Naive thymus-derived CD8-positive, alpha-beta T cell (primary cell): ENCODE measurements at regions not wholly inside any gene's neighbourhood (a gene's known extent, or its start where the extent isn't known, plus 50 kb on each side); places are given as distances from the start of the nearest gene placed in this dataset.
"Not testable (repeated sequence)": the region's sequence is repeated elsewhere in the genome, so short reads cannot be mapped to it uniquely, and the experiment has no call there.

Experiments
- ATAC-seq, 2 donors: fragments of 150-1000 bp; cut with Tn5 transposase in 1 of 2; sonication (Bioruptor Pico), chemical (Tn5 transposase) in 1 of 2; 1 replicate in 1 of 2; 2 replicates in 1 of 2; pipeline ENCODE4 v1.10.0; 2021; ENCODE audit warnings: mild to moderate bottlenecking in 2 of 2, moderate library complexity in 2 of 2
- POLR2A ChIA-PET: fragments of 350-600 bp; sonication (Branson Sonifier 250); formaldehyde crosslinking; loops from one replicate; lab custom pipeline; 2021; ENCODE audit warnings: antibody characterized with exemption; lab: Charles Lee
- DNase-seq, 10 donors: peaks; one replicate each; pipeline versions ENCODE4 v3.0.0 to v3.0.0-alpha.2; 2020 to 2022
- H3K27ac Mint-ChIP-seq, 10 donors: one replicate each; pipeline ENCODE4 v1.8.0; 2020 to 2022; ENCODE audit warnings: mild to moderate bottlenecking in 10 of 10, mixed read lengths in 10 of 10, moderate library complexity in 4 of 10, inconsistent platforms in 1 of 10
- H3K27me3 Mint-ChIP-seq, 5 donors: one replicate each; pipeline ENCODE4 v1.8.0; 2021 to 2022; ENCODE audit warnings: mixed read lengths in 5 of 5
- H3K36me3 Mint-ChIP-seq, 3 donors: one replicate each; pipeline ENCODE4 v1.8.0; 2020 to 2022; ENCODE audit warnings: mixed read lengths in 3 of 3, mild to moderate bottlenecking in 2 of 3, inconsistent platforms in 1 of 3
- H3K4me1 Mint-ChIP-seq, 4 donors: one replicate each; pipeline ENCODE4 v1.8.0; 2021 to 2022; ENCODE audit warnings: mixed read lengths in 4 of 4
- H3K4me3 Mint-ChIP-seq, 10 donors: one replicate each; pipeline ENCODE4 v1.8.0; 2020 to 2022; ENCODE audit warnings: mild to moderate bottlenecking in 10 of 10, mixed read lengths in 10 of 10, moderate library complexity in 6 of 10, inconsistent platforms in 1 of 10
- H3K9me3 Mint-ChIP-seq, 9 donors: one replicate each; pipeline ENCODE4 v1.8.0; 2020 to 2022; ENCODE audit warnings: mixed read lengths in 9 of 9, mild to moderate bottlenecking in 3 of 9, inconsistent platforms in 1 of 9, moderate library complexity in 1 of 9

- POLR2A ChIA-PET, result no interaction called here
- Mint-ChIP-seq H3K27me3 (no peaks in the 10 kb centered on the region), H3K9me3 (peaks cover 0 to 12% (median 0%) of the 10 kb centered on the region in 9 donors), H3K4me3 (no peak overlapping the region), H3K36me3 (no peaks in the 10 kb centered on the region), H3K27ac (no peak overlapping the region), H3K4me1 (no peaks in the 10 kb centered on the region)
- DNase-seq (no peak), ATAC-seq (no peak)
Measured at GRCh38 chr7:46054915-46055314, 133.8 kb upstream of the IGFBP3 start.

DNA sequence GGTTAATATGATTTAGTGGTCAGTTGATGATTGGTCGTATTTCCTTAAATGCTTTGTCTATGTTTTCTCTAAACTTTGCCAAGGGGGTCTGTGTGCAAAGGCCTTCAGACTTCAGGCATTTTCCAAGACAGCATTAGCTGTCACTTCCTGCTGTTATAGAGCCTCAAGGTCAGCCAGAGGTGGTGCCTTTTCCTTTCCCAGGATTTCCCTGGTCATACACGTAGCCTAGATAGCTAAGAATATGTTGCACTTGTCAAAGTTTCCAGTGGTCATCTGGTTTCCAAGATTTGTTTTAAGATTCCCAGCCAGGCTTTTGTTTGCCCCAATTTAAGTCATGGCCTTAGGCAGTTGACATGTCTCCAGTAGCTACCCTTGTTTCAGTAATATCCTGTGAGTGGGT, 133.2 kb upstream of the IGFBP3 start:
- Mint-ChIP-seq H3K36me3 (no peaks in the 10 kb centered on the region), H3K4me3 (no peak overlapping the region), H3K9me3 (peaks cover 0 to 9% (median 0%) of the 10 kb centered on the region in 9 donors), H3K4me1 (no peaks in the 10 kb centered on the region), H3K27ac (no peak overlapping the region), H3K27me3 (no peaks in the 10 kb centered on the region)
- POLR2A ChIA-PET, result no interaction called here
- DNase-seq (no peak), ATAC-seq (no peak)

GRCh38 chr7:46047581-46047980, 126.5 kb upstream of the IGFBP3 start:
- no peak for DNase-seq
- H3K27ac Mint-ChIP-seq, result no peak overlapping the region
- POLR2A ChIA-PET, result no interaction called here
- no peaks in the 10 kb centered on the region for H3K27me3 Mint-ChIP-seq
- no peak overlapping the region for H3K4me3 Mint-ChIP-seq
- peaks cover 0 to 6% (median 0%) of the 10 kb centered on the region in 9 donors for H3K9me3 Mint-ChIP-seq
- peaks cover 3 to 6% (median 5%) of the 10 kb centered on the region in 3 donors for H3K36me3 Mint-ChIP-seq
- no peak for ATAC-seq
- H3K4me1 Mint-ChIP-seq, result no peaks in the 10 kb centered on the region

DNA sequence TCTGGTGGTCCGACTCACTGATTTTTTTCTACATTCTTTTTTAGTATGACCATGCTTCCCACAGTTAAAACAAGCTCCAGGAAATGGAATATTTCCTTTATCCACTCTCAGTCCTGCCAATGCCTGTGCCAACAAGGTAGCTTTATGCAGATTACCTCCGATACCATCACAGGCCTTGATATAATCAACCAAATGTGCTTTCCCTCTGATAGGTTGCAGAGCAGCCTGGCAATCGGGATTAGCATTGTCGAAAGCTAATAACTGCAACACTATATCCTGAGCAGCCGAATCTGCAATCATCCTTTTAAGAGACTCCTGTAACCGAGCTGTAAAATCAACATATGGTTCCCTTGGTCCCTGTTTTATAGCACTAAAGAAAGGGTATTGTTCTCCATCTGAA, 122.3 kb upstream of the IGFBP3 start:
- H3K36me3 Mint-ChIP-seq, ATAC-seq, H3K27me3 Mint-ChIP-seq, H3K27ac Mint-ChIP-seq, H3K4me1 Mint-ChIP-seq, H3K4me3 Mint-ChIP-seq, H3K9me3 Mint-ChIP-seq, POLR2A ChIA-PET, DNase-seq: not testable (repeated sequence)

GRCh38 chr7:46039813-46040212, 118.7 kb upstream of the IGFBP3 start:
- DNase-seq, H3K4me3 Mint-ChIP-seq, H3K27me3 Mint-ChIP-seq, H3K36me3 Mint-ChIP-seq, H3K9me3 Mint-ChIP-seq, H3K4me1 Mint-ChIP-seq, ATAC-seq, POLR2A ChIA-PET, H3K27ac Mint-ChIP-seq: not testable (repeated sequence)

DNA sequence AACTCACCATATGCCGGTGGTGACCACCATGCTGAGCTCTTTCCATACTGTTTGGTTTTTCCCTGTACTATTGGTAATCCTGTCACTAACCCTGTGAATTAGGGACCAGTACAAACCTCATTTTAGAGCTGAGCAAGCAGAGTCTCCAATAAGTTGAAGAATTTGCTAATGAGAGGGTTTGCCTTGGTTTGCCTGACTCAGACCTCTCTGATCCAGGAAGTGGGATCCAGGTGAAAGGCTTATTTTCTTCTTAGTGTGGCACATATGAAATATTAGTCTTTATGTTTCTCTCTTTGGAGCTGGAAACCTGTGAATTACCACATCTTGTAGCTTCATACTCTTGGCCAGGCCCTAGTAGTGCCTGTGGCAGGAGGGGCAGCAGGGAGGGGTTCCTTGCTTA, 114.1 kb upstream of the IGFBP3 start:
- Mint-ChIP-seq H3K4me1 (no peaks in the 10 kb centered on the region), H3K27ac (no peak overlapping the region), H3K27me3 (no peaks in the 10 kb centered on the region), H3K9me3 (no peaks in the 10 kb centered on the region), H3K4me3 (no peak overlapping the region), H3K36me3 (no peaks in the 10 kb centered on the region)
- no peak for ATAC-seq
- no peak for DNase-seq
- POLR2A ChIA-PET, result no interaction called here

DNA sequence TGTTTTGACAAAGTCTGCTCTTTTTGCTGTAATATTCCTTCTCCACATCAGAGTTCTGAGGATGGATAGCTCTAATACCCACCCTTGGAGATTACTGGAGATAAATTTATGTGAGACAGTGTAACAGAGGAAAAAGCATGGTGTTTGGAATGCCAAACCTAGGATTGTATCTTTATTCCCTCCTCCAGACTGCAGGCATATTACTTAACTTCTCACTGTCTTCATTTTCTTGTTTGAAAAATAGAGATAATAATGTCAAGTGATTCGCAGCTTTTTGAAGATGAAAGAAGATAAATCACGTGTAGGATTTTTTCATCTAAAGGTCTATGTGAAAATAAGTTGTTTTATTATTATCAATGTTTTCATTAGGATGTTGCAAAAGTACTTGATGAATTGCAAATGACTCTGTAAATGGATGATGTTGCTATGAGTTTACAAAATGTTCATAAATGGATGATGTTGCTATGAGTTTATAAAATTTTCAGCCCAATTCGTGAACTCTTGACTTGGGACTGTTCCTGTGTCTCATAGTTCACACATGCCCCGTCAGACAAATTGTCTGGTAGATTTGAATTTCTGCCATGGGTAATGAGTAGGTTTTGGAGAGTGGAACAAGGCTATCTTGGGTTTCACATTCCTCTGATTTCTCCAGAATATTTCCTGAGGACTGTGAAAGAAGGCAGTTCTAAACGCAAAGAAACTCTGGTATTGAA, 113.1 kb upstream of the IGFBP3 start:
- ATAC-seq (no peak), DNase-seq (no peak)
- no peaks in the 10 kb centered on the region for H3K27me3 Mint-ChIP-seq
- no peaks in the 10 kb centered on the region for H3K36me3 Mint-ChIP-seq
- no peaks in the 10 kb centered on the region for H3K9me3 Mint-ChIP-seq
- no peaks in the 10 kb centered on the region for H3K4me1 Mint-ChIP-seq
- POLR2A ChIA-PET, result no interaction called here
- no peak overlapping the region for H3K4me3 Mint-ChIP-seq
- no peak overlapping the region for H3K27ac Mint-ChIP-seq

DNA sequence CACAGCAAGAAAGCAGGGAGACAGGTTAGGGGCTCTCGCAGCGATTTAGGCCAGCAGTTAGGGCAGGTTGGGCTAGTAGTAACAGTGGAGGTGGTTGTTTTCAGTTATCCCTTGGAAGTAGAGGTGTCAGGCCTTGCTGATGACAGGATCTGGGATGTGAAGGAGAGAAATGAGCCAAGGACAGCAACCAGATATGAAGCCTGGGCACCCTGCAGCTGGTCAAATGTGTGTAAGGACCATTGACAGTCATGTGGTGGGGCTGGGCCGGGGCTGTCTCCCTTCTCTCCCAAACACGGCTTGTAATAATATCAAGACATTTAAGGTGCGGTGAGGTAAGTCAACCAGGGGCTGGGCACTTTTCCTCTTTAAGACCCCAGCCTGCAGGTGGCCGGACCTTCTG, 112.5 kb upstream of the IGFBP3 start:
- ATAC-seq (no peak), DNase-seq (no peak)
- Mint-ChIP-seq H3K27me3 (no peaks in the 10 kb centered on the region), H3K27ac (no peak overlapping the region), H3K36me3 (no peaks in the 10 kb centered on the region), H3K9me3 (no peaks in the 10 kb centered on the region), H3K4me1 (no peaks in the 10 kb centered on the region), H3K4me3 (no peak overlapping the region)
- POLR2A ChIA-PET, result no interaction called here

- H3K4me3 Mint-ChIP-seq, result no peak overlapping the region
- ATAC-seq, result no peak
- POLR2A ChIA-PET, result no interaction called here
Measured at GRCh38 chr7:46032942-46033341, 111.9 kb upstream of the IGFBP3 start.

DNA sequence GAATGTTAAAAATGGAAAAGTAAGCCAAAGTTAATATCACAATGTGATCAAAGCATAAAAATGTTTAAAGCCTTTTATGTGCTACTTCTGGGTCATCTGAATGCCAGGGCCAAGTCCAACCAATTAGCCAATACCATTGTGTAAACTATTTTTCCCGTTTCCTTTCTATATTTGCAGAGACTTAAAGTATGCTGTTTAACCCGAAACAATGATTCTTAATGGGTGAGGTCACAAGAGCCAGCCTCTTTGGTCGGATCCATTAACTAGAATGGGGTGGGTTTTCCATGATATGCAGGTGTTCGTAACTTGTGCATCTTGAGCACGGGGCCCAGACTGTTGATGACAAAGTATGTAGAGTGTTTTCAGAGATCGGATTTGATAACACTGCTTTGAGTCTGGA, 111.3 kb upstream of the IGFBP3 start:
- ATAC-seq, result no peak
- POLR2A ChIA-PET, result no interaction called here

More at GRCh38 chr7:46032942-46033341, 111.9 kb upstream of the IGFBP3 start:
- Mint-ChIP-seq H3K27ac (no peak overlapping the region), H3K27me3 (no peaks in the 10 kb centered on the region), H3K9me3 (no peaks in the 10 kb centered on the region), H3K36me3 (no peaks in the 10 kb centered on the region), H3K4me1 (no peaks in the 10 kb centered on the region)
- DNase-seq, result no peak

GRCh38 chr7:46029111-46029704, 108.1 kb upstream of the IGFBP3 start:
- Mint-ChIP-seq H3K27ac (no peak overlapping the region), H3K9me3 (peaks cover 0 to 9% (median 0%) of the 10 kb centered on the region in 9 donors), H3K27me3 (no peaks in the 10 kb centered on the region), H3K4me1 (no peaks in the 10 kb centered on the region), H3K4me3 (no peak overlapping the region), H3K36me3 (no peaks in the 10 kb centered on the region)
- POLR2A ChIA-PET, result no interaction called here
- no peak for ATAC-seq
- no peak for DNase-seq

More for the DNA sequence above, 111.3 kb upstream of the IGFBP3 start:
- Mint-ChIP-seq H3K4me3 (no peak overlapping the region), H3K9me3 (no peaks in the 10 kb centered on the region), H3K4me1 (no peaks in the 10 kb centered on the region), H3K36me3 (no peaks in the 10 kb centered on the region), H3K27ac (no peak overlapping the region), H3K27me3 (no peaks in the 10 kb centered on the region)
- DNase-seq, result no peak

GRCh38 chr7:46028246-46028645, 107.2 kb upstream of the IGFBP3 start:
- DNase-seq (no peak), ATAC-seq (no peak)
- POLR2A ChIA-PET, result no interaction called here
- Mint-ChIP-seq H3K27ac (no peak overlapping the region), H3K4me1 (no peaks in the 10 kb centered on the region), H3K4me3 (no peak overlapping the region), H3K36me3 (no peaks in the 10 kb centered on the region), H3K27me3 (no peaks in the 10 kb centered on the region), H3K9me3 (peaks cover 0 to 9% (median 0%) of the 10 kb centered on the region in 9 donors)

DNA sequence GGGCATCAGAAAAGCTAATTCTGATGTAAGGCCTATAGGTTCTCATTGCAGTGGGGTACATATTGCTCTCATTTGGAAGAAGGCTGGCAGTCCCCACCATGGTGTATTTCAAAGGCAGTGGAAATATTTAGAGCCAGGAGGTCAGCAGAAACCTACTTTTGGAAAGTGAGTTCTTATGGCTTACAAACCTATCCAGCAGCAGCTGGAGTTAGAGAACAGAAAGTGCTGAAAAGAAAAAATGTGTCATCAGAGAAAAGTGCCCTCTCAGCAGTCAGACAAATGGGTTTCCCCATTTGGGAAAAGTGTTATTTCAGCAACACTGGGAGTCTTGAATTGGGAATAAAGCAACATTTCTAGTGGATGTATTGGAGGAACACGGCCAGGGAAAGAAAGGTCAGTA, 105.7 kb upstream of the IGFBP3 start:
- POLR2A ChIA-PET, result no interaction called here
- H3K36me3 Mint-ChIP-seq, result no peaks in the 10 kb centered on the region
- H3K27ac Mint-ChIP-seq, result no peak overlapping the region
- H3K4me3 Mint-ChIP-seq, result no peak overlapping the region
- peaks cover 0 to 9% (median 0%) of the 10 kb centered on the region in 9 donors for H3K9me3 Mint-ChIP-seq
- no peaks in the 10 kb centered on the region for H3K4me1 Mint-ChIP-seq
- no peaks in the 10 kb centered on the region for H3K27me3 Mint-ChIP-seq
- no peak for ATAC-seq
- no peak for DNase-seq
